ENCODE measurements at regions not wholly inside any gene's neighbourhood (a gene's known extent, or its start where the extent isn't known, plus 50 kb on each side); places are given as distances from the start of the nearest gene placed in this dataset.
"Not testable (repeated sequence)": the region's sequence is repeated elsewhere in the genome, so short reads cannot be mapped to it uniquely, and the experiment has no call there.

- not testable (repeated sequence) for DNase-seq (ENCODE audit: low read depth in 2 of 2)
These were observed 133.1 kb downstream of the CENPC start for GRCh38 chr4:67412153-67412712.

GRCh38 chr4:67403342-67403741 is 142.0 kb downstream of the CENPC start:
- no peak for DNase-seq (ENCODE audit: low read depth in 2 of 2)

GRCh38 chr4:67401902-67402301 is 143.4 kb downstream of the CENPC start:
- DNase-seq (ENCODE audit: low read depth in 2 of 2): no peak

GRCh38 chr4:67397931-67398330 is 147.4 kb downstream of the CENPC start:
- no peak for DNase-seq (ENCODE audit: low read depth in 2 of 2)

- no peak for DNase-seq (ENCODE audit: low read depth in 2 of 2)
These were observed 148.3 kb downstream of the CENPC start for GRCh38 chr4:67397031-67397430.

GRCh38 chr4:67396008-67396407 is 149.3 kb downstream of the CENPC start:
- DNase-seq (ENCODE audit: low read depth in 2 of 2): no peak

- DNase-seq (ENCODE audit: low read depth in 2 of 2): no peak
These were observed 150.4 kb downstream of the CENPC start for GRCh38 chr4:67394879-67395278.

GRCh38 chr4:67393699-67394281 is 151.5 kb downstream of the CENPC start:
- DNase-seq (ENCODE audit: low read depth in 2 of 2): no peak

- DNase-seq (ENCODE audit: low read depth in 2 of 2): no peak
These were observed 152.3 kb downstream of the CENPC start for GRCh38 chr4:67393007-67393406.

GRCh38 chr4:67381406-67381804 is 163.9 kb downstream of the CENPC start:
- DNase-seq (ENCODE audit: low read depth in 2 of 2): not testable (repeated sequence)

GRCh38 chr4:67380702-67381405 is 164.4 kb downstream of the CENPC start:
- not testable (repeated sequence) for DNase-seq (ENCODE audit: low read depth in 2 of 2)

GRCh38 chr4:67380154-67380553 is 165.1 kb downstream of the CENPC start:
- DNase-seq (ENCODE audit: low read depth in 2 of 2): no peak

GRCh38 chr4:67375291-67375690 is 170.0 kb downstream of the CENPC start:
- no peak for DNase-seq (ENCODE audit: low read depth in 2 of 2)

GRCh38 chr4:67371615-67372014 is 173.7 kb downstream of the CENPC start:
- no peak for DNase-seq (ENCODE audit: low read depth in 2 of 2)

GRCh38 chr4:67366311-67366861 is 178.9 kb downstream of the CENPC start:
- no peak for DNase-seq (ENCODE audit: low read depth in 2 of 2)

- DNase-seq (ENCODE audit: low read depth in 2 of 2): no peak
These were observed 179.6 kb downstream of the CENPC start for GRCh38 chr4:67365661-67366245.

GRCh38 chr4:67355806-67356205 is 189.5 kb downstream of the CENPC start:
- no peak for DNase-seq (ENCODE audit: low read depth in 2 of 2)

GRCh38 chr4:67346654-67347053 is 198.6 kb downstream of the CENPC start:
- DNase-seq (ENCODE audit: low read depth in 2 of 2): no peak

- DNase-seq (ENCODE audit: low read depth in 2 of 2): no peak
These were observed 200.5 kb downstream of the CENPC start for GRCh38 chr4:67344594-67345380.

GRCh38 chr4:67343199-67343598 is 202.1 kb downstream of the CENPC start:
- no peak for DNase-seq (ENCODE audit: low read depth in 2 of 2)

GRCh38 chr4:67342291-67342690 is 203.0 kb downstream of the CENPC start:
- no peak for DNase-seq (ENCODE audit: low read depth in 2 of 2)

GRCh38 chr4:67333664-67334063 is 211.6 kb downstream of the CENPC start:
- no peak for DNase-seq (ENCODE audit: low read depth in 2 of 2)

Data from activated CD8-positive, alpha-beta memory T cell treated with anti-CD3 and anti-CD28 coated beads for 4 hours (primary cell).